NCI-H1092 (cell line): ENCODE measurements at regions not wholly inside any gene's neighbourhood (a gene's known extent, or its start where the extent isn't known, plus 50 kb on each side); places are given as distances from the start of the nearest gene placed in this dataset.
"Not testable (repeated sequence)": the region's sequence is repeated elsewhere in the genome, so short reads cannot be mapped to it uniquely, and the experiment has no call there.

ENCODE experiments used
- DNase-seq: peaks from one replicate; lab custom pipeline; 2025; lab: John Stamatoyannopoulos, UW

DNA sequence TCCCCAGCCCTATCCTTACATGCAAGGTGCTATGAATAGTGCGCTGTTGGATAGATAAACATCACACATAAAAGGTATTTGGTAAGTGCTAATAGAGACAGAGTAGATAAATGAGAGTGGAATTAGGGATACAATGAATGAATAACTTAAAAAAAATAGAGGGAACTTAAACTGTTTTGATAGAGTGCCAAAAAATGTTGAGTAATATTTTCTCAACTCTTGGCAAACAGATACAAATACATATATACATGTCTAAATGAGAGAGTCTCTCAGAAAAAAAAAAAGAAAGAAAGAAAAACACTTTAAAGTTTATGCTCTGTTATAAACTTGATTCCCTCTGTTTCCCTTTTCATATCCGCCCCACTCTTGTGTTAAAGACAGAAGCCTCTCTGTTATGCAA is 667.4 kb downstream of the ROBO2 start:
- no peak for DNase-seq

DNA sequence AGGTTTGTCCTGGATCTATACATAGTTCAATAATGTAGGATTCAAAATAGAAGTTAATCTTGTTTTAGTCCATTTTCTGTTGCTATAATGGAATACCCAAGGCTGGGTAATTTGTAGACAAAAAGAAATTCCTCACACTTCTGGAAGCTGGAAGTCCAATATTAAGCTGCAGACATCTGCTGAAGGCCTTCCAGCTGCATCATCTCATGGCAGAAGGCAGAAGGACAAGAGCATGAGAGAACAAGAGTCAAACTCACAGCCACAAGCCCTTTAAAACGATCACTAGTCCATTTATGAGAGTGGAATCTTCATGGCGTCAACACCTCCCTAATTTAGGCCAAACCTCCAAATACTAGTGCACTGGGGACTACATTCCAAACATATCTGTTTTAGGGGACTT is 669.3 kb downstream of the ROBO2 start:
- no peak for DNase-seq

DNA sequence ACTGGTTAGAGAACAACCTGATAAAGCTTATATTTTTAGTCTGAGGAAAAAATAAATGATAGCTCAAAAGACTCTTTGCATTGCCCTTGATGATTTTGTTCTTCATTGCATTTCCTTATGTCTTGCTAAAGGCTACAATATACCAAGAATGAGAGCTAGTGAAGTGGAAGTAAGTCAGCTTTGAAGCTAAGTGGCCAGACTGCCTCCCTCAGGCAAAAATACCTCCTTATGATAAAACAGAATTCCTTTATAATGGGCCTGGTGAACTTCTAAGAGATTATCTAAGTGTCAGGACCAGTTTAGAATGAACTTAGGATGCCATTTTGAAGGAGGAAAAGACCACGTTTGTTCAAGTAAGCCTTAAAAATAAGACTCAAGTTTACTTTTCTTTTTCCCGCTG is 678.4 kb downstream of the ROBO2 start:
- DNase-seq: no peak

DNA sequence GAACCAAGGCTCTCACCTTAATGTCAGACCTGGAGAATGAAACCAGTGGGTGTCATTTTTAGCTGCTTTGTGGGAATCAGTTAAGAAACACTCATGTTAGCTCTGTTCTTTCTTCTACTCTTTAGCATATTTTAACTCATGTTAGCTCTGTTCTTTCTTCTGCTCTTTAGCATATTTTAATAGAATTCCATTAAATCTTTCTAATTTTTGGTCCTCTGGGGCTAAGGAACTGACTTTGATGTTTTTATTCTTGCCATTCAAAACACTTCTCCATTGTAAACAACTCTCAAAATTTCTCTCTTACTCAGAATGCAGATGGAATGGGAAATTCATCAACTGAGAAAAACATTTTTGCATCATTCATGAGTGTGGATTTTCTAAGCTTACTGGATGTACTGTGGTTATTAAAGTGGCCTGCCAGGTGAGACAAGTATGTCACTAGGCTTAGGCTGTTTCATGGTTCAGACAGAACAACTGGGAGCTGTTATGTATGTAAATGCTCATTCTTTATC is 680.6 kb downstream of the ROBO2 start:
- DNase-seq: no peak

DNA sequence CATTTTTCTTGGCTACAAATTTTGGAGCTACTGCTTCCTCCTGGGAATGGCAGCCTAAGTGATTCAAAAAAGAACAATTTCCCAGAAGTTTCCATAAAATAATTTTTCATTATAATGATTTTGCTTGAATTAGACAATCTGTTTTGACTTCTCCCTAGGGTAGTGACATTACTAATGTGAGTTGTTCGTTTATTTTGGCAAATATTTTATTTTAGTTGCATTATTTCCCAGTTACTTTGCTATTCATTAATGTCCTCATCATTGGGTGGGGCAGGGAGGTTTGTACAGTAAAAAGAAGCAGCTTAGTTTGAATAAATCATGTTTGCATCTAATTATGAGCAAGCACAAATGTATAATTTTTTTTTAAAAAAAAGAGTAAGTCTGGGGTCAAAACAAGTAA is 686.6 kb downstream of the ROBO2 start:
- no peak for DNase-seq

DNA sequence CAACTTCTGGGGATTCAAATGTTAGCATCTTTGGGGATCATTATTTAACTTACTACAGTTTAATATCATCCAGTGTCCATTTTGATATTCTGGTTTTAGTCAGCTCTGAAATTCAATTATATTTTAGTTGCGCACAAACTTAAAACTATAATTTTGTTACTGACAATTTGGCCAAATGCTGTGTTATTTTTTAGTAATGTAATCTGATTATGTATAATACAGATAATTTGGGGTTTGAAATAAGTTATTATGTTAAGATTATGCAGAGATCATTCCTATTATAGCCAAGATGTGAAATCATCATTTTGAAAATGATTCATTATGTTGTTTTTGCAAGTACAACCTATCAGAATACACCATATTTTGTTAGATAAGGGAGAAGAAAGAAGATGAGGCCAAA is 706.1 kb downstream of the ROBO2 start:
- no peak for DNase-seq

DNA sequence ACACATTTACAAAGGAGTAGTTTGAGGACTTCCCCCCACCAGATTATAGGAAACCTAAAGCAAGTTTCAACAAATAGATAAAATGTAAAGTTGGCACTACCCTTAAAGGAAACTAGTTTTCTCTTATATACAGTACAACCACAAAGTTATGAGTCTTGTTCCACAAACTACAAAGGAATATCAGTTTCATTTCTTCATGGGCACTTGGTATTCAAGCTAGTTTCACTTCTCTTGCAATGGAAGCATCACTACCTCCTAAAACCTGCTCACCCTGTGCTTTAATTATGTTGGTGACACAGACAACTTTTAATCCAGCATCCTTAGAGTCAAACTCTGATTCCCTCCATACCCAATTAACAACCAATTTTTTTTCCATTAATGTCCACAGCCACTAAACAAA is 707.0 kb downstream of the ROBO2 start:
- no peak for DNase-seq

DNA sequence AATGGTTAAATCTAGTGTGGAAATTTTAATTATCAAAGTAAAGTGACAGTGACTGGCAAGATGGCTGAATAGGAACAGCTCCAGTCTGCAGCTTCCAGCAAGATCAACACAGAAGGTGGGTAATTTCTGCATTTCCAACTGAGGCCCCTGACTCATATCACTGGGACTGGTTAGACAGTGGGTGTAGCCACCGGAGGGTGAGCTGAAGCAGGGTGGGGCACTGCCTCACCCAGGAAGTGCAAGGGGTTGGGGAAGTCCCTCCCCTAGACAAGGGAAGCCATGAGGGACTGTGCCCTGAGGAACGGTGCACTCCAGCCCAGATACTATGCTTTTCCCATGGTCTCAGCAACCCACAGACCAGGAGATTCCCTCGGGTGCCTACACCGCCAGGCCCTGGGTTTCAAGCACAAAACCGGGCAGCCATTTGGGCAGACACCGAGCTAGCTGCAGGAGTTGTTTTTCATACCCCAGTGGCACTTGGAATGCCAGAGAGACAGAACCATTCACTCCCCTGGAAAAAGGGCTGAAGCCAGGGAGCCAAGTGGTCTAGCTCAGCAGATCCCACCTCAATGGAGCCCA is 716.6 kb downstream of the ROBO2 start:
- DNase-seq: not testable (repeated sequence)

DNA sequence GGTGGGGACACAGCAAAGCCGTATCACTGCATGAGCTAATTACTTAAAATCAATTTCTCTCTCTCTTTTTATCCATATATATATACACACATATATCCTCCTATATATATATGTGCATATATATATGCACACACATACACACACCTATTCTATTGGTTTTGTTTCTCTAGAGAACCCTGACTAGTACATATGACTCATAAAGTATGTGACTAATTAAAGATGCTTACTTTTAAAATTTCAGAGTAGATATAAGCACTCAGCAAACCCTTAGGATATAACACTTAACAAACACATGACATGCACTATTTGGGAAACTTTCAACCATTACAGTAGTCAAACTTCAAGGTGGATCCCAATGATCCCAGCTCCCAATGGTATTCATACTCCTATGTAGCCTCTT is 732.6 kb downstream of the ROBO2 start:
- no peak for DNase-seq

DNA sequence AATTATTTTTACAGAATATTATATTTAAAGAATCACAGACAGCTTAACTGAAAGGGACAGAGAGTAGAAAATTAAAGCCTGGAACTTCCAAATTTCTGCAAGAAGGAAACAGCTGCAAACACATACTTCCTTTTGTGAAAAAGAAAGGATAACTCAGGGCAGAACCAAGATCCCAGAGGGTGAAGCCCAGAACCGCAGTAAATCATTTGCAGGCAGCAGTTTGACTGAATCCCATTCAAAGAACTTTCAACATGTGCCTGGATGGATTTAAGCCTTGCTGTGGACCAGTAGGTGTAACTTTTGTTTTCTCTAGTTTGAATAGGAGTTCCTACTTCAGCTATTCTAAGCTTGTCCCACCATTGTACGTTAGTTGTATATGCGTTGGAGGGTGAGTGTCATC is 733.2 kb downstream of the ROBO2 start:
- no peak for DNase-seq

DNA sequence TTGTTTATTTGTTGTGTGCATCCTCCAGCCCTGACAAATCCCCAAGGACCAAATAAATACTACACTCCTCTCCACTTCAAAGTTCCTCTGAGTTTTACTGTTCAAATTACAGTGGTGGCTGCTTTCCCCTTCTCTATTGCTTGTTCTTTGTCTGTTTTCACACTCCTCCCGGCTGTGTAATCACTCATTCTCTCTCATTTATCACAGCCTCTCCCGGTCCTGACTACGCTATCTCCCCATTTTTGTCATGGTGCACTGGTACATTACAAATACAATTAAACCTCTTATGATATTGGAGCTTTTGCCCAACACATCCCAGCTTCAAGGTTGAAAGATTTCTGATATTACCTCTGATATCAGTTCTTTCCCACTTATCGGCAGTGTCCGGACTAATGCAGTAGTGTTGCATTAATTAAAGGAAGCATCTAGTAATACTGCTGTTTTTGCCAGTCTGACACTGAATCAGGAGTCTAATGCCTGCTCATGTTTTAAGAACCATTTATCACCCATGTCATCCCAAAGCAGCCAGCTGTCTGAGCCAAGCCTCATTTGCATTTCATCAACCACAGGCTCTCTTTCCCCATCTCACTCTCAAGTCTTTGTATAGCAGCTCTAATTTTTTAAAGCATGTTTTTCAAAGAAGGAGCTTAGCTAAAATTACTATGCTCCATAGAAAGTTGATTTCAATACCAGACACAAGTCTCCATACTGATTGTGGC is 740.5 kb downstream of the ROBO2 start:
- DNase-seq: no peak

DNA sequence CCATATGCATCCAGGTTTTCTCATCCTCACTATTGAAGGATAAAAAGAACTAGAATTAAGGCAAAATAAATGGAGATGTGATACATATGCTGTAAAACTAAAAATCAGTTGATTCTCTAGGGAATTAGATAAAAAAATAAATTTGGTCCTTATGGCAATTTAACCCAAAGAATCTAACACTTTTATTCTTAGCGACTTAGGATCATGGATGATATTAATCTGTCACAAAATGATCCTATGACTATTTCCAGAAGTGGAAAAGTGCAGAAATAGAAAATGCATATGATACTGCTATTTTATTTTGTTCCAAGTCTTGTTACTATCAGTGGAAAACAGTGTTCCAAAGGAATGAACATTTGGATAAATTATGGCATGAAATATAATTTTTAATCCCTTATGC is 746.3 kb downstream of the ROBO2 start:
- no peak for DNase-seq

DNA sequence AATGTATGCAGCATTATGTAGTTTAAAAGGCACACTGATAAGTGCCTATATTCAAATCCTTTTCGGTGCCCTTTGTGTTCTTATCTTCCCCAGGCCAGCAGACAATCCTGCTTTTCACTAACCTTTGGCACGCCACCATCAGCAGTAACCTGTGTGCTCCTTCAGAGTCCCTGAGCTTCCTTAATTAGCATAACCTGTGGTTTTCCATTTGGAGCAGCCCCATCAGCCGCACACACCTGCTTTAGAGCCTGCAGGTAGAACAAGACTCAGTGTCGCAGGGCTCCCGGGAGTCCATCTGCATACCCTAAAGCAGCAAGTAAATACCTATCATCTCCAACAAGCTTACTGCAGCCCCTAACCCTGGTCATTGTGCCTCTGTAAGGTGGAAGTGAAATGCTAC is 755.1 kb downstream of the ROBO2 start:
- no peak for DNase-seq

DNA sequence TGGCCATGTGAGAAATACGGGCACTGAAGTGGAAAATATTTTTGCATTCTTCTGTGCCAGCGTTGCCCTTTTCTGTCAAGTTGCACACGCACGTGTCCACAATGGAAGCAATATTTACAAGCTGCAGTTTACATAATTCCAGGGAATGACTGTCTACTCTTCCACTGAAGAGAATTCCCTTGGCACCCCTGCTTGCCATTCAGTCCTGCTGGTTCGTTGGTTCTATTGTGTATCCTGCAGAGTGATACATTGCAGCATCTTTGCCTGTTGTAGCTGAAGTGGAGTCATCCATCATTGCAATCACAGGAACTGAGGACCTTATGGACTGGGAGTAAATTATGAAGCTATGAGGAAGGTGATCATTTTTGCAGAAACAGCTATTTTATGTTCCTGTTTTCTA is 759.4 kb downstream of the ROBO2 start:
- peak; percentile 1 for DNase-seq

DNA sequence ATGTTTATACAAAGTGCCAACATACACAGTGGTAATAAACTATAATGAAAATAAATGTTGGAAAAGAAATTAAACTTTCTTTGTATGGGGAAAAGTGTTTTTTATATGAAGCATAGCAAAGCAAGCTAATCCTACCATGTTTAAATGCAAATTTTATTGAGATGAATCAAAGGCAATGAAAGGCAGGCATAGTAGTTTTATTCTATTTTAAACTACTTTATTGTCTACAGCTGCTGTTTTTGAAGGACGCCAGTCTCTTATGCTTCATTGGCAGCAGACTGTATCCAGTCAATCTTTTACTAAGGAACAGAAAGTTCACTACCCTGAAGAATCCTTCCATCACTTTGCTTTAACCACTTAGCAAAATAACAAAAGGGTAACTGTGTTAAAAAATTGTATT is 761.0 kb downstream of the ROBO2 start:
- DNase-seq: no peak

DNA sequence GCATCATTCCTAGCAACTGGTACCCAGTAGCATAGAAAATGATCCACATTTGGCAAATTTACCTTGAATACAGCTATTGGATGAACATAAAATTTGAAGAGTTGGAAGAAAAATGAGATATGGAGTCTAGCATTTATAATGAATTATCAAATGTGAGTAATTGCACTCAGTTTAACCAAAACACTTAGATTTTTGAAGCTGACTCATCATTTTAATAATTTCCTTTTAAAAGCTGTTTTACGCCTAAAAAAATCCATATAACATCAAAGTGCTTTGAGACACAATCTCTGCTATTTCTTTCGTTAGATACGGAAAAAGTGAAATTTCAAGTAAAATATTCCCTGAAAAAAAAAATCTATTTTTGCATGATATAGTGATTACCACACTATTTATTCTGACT is 767.4 kb downstream of the ROBO2 start:
- DNase-seq: no peak

DNA sequence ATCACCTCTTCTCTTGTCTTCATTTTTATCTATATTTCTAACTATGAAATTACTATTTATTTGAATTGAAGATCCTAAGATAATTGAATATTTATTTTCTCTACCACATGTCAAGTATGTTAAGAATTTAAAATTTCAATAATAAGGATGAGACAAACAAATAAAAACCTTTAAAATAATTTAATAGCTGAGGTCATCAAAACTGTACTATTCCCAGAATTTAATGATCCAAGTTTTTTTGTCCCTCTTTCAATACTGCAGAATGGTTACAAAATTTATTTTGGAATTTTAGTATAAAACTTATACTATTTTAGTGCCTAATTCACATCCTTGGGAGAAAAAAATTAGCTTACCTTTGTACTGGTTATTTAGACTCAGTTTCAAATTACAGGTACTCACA is 774.9 kb downstream of the ROBO2 start:
- DNase-seq: no peak

DNA sequence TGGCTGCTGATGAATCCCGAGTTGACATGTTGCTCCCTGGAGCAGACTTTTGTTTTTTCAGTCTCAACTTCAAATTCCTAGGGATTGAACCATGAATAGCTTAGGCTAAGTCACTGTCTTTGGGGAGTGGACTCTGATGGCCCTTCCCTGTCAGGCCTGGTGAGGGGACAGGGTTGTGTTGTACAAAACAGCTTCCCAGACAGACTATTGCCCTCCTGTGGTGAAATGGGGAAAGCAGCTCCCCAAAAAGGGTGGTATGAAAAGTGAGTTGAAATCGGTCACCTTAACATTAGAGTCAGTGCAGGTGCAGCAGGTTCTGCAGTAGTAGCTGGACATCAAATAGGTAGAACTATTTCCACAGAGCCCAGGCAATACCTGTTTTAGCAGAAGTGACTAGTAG is 775.6 kb downstream of the ROBO2 start:
- peak; percentile 1 for DNase-seq

DNA sequence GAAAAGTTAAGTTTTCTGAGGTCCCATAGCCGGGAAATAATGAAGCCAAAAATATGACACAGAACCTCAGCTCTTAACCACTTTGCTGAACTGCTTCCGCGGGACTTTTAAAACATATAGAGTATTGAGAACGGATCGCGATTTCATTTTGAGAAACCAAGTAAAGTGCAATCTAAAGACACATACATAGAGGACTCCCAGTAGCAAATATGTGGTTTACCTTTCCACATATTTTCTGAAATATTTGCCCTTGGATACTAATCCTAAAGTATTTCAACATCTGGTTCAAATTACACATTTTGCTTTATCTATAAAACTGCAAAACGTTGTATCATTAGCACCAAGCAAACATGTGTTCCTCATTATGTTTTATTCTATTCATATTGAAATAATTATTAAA is 776.5 kb downstream of the ROBO2 start:
- DNase-seq: no peak

DNA sequence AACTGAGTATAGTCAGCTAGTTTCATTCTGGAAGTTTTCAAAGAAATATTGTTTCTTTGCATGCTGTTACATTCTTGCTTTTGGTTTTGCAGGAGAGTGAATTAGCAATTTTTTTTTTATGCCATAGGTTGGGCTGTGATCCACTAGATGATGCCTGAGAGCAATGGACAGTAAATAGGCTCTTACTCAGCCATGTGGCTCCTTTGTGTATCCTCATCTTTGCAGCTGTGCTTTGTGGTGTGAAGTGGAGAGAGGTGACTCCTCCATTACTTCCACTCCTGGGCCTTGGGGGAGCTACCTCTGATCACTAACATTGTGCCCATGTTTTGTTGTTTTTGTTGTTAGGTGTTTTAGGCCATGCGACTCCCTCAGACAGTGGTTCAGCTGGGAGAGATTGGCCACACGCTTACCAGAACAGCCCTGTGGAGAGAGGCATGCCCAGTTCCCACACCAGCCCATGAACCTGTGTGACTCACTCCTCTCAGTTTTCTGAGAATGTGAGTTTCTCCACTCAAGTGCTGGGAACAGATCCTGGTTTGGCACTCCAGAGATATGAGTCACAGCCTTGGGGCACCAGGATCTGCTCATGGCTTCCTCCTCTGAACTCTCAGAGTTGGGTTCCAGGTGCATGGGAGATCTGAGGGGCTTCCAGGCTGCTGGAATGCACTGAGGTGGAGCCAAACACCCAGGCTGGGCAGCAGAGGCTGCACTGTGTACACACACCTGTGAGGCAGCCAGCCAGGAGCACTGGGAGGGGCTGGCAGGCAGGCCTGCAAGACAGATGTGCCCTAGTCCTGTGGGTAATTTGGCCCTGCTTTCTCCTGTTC is 785.3 kb downstream of the ROBO2 start:
- DNase-seq: no peak

DNA sequence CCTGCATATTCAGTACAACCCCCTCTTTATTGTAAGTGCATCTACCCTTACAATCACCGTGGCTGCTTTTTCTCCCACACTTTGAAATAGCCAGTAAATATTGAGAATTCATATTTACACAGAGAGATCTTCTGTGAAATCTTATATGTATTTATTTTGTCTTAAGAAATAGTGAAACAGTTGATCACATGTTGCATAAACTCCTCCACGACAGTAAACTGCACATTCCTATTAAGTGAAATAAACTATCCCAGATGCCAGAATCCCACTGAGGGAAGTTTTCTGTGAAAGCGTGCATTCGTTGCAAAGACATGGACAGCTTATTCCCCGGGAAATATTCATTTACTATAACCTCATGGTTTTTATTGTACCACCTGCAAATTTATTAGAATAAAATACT is 796.0 kb downstream of the ROBO2 start:
- no peak for DNase-seq

DNA sequence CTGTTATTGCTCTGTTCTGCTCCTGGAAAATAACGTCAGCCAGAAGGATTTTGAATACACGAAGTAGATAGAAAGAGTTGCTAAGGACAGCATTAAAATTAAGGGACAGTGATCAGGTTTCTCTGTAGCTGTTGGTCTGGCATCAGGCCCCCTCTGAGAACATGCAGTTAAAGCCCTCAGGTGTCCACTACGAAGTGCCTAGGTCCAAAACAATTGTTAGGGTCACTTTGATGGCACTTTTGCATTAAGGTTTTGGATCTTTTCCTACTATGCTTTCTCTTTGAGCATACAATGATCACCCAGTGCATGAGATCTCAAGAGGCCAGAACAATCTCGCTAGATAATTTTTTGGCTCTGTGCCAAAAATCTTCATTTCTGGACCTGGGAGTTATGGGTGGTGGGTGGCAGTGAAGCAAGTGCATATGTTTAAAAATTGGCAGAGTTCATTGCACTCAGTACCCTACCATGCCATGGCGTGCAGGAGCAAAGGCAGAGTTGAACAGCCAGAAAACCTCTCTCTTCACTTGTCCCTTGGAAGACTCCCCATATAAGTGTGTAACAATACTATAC is 797.6 kb downstream of the ROBO2 start:
- no peak for DNase-seq

DNA sequence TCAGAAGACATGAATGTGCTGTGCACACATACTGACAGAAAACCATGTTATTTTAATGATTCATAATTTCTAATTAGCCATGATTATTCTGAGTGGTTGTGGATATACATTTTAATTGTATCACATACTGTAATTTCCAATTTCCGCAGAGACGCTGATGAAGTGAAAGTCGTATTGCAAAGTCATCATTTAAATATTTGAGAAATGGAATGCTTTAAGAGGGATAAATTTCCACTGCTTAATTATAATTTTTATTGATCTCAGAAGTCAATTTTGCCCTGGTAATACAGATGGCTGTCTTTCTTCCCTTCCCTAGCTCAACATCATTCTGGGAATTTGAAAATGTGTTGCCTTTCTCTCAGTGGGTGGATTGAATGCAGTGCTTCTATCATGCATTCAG is 819.3 kb downstream of the ROBO2 start:
- DNase-seq: no peak
